GM18907 (cell line): ENCODE measurements at regions not wholly inside any gene's neighbourhood (a gene's known extent, or its start where the extent isn't known, plus 50 kb on each side); places are given as distances from the start of the nearest gene placed in this dataset.
"Not testable (repeated sequence)": the region's sequence is repeated elsewhere in the genome, so short reads cannot be mapped to it uniquely, and the experiment has no call there.

Source experiments
- ATAC-seq: cut with Tn5 transposase; IDR thresholded peaks from one replicate; pipeline ENCODE4 v1.9.1; 2021; ENCODE audit warnings: mild to moderate bottlenecking, moderate library complexity; ENCODE audit not compliant: unreplicated experiment

DNA sequence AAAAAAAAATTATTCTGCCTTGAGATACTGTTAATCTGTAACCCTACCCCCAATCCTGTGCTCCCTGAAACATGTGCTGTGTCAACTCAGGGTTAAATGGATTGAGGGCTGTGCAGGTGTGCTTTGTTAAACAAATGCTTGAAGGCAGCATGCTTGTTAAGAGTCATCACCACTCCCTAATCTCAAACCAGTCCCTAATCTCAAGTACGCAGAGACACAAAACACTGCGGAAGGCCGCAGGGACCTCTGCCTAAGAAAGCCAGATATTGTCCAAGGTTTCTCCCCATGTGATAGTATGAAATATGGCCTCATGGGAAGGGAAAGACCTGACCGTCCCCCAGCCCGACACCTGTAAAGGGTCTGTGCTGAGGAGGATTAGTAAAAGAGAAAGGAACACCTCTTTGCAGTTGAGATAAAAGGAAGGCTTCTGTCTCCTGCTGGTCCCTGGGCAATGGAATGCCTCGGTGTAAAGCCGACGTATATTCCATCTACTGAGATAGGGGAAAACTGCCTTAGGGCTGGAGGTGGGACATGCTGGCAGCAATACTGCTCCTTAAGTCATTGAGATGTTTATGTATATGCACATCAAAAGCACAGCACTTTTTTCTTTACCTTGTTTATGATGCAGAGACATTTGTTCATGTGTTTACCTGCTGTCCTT is 402.6 kb downstream of the TBC1D32 start:
- ATAC-seq, result not testable (repeated sequence)

GRCh38 chr6:120930500-120930899 is 403.8 kb downstream of the TBC1D32 start:
- not testable (repeated sequence) for ATAC-seq

GRCh38 chr6:120924214-120924613 is 410.1 kb downstream of the TBC1D32 start:
- ATAC-seq, result no peak

- ATAC-seq, result no peak
These were observed 416.1 kb downstream of the TBC1D32 start for GRCh38 chr6:120918137-120918536.

DNA sequence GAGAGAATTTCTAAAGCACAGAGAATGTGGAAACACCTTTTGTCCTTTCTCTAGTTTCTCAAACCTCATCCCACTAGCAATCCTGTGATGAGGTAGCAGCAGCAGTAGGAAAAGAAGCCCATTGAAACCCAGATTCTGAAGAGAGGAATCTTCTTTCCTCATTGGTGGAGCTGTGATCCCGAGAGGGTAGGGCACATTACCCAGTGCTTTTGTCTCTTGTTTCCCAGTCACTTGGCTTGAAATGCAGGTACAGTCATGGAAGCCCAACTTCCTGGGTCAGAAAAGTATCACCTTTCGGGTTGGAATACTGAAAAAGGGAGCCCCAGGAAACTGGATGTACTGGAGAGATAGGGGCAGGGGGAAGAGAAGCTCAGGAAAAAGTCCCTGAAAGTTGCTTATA is 417.4 kb downstream of the TBC1D32 start:
- ATAC-seq, result no peak

DNA sequence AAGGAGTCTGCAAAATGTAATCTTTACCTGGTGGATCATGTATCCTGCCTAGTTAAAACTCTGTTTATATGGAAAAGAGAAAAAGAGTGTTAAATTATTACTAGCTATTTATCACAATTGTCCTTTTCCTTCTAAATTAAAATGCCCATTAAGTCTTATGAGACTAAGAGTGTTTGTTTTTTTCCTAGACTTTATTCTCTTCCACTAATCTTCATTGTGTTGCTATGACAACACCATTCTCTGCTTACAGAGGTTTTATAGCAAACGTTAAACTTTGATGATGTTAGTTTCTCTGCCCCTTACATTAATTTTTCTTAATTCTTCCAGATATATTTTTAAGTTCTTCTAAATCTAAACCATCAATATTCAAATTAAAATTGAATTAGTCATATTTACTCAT is 420.8 kb downstream of the TBC1D32 start:
- ATAC-seq, result no peak

- no peak for ATAC-seq
These were observed 425.5 kb downstream of the TBC1D32 start for GRCh38 chr6:120908767-120909166.

DNA sequence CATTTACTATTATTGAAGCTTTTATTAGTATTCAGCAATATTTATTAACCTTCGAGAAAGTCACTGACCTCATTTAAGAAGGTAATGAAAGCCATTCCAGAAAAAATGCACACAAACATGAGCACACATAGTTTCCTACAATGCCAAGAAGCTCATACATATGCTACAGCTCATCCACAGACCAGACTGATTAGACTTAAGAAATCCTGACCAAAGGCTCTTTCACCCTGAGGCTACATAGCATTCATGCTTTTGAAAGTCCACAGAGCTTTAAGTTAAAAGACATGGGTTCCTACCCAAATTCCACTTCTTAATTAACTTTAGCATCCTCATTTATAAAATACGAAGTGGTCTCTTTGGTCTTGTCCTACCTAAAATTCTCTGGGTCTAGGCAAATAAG is 430.4 kb downstream of the TBC1D32 start:
- no peak for ATAC-seq

GRCh38 chr6:120899932-120900331 is 434.3 kb downstream of the TBC1D32 start:
- no peak for ATAC-seq

DNA sequence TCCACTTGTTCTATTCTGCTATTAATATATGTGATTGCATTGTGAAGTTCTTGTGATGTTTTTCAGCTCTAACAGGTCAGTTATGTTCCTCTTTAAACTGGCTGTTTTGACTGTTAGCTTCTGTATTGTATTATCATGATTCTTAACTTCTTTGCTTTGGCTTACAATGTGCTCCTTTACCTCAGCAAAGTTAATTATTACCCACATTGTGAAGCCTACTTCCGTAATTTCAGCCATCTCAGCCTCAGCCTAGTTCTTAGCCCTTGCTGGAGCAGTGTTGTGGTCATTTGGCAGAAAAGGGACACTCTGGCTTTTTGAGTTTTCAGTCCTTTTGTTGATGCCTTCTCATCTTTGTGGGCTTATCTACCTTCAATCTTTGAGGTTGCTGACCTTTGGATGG is 440.2 kb downstream of the TBC1D32 start:
- no peak for ATAC-seq

GRCh38 chr6:120876931-120877330 is 457.3 kb downstream of the TBC1D32 start:
- no peak for ATAC-seq

DNA sequence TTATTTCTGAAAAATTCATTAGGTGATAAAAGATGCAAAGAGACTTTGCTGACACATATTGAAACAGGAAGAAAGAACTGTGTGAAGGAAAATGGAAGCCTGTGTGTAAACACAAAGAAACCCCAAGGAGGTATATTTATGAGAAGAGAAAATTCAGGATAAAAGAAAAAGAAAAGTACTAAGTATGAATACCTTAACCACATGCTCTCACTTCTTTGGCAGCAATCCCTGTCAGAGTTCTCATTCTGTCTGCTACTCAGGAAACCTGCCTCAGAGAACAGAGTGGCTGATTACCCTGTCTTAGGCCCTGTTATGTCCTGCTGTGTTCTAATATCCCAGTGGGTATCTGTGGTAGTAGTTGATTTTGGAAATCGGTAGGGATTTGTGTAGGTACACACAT is 457.9 kb downstream of the TBC1D32 start:
- ATAC-seq, result peak; percentile 69

- ATAC-seq, result peak; percentile 66
These were observed 458.4 kb downstream of the TBC1D32 start for GRCh38 chr6:120875900-120876299.

DNA sequence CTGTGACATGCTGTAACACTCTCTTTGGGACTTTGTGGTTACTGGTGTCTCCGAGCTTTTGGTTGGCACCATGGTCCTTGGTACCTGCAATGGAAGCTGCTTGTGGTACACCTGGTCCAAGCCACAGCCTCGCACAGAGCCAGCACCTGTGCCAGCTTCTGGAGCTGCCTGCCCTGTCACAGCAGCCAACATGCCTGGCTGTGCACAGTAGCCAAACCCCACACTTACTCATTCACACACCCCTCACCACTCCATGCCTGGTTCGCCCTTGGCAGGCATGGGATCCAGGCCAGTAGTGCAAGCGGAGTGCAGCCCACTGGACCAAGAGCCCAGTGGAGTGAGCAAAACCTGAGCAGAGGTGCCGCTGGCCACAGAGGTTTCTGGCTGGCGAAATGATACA is 459.9 kb downstream of the TBC1D32 start:
- no peak for ATAC-seq

DNA sequence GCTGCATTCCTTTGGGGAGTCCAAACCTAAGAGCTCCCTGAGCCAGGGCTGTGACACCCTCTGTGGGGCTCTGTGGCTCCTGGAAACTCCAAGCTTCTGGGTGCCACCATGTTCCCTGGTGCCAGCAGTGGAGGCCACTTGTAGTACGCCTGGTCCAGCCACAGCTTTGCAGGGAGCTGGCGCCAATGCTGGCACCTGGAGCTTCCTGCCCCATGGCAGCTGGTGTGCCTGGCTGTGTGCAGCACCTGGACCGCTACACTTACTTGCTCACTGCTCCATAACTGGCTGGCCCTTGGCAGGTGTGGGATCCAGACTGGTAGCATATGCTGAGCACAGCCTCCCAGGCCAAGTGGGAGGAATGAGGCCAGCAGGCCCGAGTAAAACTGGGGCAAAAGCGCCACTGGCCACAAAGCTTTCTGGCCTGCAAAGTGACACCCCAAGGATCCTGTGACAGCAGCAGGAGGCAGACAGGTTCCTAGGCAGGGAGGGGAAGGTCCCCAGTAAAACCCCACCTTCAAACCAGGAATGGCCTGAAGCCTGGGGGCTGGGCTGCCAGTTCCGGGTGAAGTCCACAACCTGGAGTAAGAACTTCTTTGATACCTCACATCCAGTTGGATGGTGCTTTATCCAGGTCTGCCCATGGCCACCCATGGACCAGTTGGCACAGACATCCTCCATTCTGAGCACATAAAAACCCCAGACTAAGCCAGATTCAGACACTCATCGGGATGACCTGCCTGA is 461.0 kb downstream of the TBC1D32 start:
- no peak for ATAC-seq

- ATAC-seq, result no peak
These were observed 462.1 kb downstream of the TBC1D32 start for GRCh38 chr6:120872262-120872578.

DNA sequence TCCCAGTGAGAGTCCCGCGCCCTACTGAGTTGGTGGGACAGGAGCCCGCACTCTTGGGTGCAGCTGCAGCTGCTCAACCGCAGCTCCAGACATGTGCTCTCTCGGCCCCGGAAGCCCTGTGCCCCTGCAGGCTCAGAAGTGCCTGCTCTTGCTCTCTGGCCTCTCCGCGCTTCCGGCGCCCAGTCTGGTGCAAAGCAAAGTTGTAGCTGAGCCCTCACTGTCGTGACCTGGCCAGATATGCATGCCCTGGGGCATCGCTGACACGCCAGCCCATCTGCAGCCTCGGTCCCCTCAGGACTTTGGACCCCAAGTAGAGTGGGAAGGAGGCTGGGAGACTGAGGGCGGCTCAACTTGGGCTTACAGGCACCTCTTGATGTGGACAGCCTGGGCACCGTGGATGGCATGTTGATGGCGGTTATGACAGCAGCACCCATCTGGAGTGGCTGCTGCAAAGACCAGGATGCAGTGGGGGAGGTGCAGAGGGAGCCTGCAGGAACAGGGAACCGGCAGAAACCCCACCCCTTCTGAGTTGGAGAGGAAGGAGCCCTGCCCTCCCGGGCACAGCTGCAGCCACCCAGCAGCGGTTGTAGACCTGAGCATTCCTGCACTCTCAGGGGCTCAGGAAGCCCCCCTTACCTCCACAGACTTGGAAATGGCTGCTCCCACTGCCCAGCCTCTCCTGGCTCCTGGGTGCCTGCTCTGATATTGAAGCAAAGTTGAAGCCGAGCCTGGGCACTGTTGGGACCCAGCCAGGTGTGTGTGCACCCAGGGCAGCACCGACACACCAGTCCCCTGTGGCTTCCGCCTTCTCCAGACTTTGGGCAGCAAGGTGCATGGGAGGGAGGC is 462.6 kb downstream of the TBC1D32 start:
- no peak for ATAC-seq

DNA sequence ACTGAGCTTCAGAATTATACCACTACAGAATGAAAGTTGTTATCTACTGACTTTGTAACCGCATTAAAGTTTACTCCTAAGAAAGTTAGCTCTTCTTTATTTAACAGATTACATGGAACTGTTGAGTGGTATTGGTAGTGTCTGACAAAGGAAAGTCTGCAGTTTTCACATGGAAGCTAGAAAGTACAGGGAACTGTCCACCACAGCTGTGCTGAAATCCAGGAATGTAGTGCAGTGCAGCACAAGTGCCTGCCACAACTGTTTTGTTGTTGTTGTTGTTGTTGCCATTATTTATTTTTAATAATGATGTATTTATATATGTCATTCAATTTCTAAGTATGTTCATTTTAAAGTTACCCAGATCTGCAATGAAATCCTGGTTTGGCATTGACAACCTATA is 464.9 kb downstream of the TBC1D32 start:
- ATAC-seq, result no peak

DNA sequence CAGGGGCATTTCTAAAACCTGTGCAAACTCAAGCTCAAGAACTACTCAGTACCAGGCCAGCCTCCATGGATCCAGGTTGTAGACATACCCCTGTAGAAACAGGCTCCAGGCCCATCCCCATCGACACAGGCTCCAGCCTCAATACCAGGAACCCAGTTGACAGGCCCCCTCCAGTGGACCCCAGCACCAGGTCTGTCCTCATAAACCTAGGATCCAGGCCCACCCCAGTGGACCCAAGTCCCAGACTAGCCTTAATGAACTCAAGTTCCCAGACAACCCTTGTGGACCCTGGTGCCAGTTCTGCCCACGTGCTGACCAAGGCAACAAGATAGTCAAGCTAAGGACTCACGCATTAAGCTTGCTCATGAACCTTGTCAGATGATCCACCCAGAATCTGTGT is 476.9 kb downstream of the TBC1D32 start:
- ATAC-seq, result no peak

DNA sequence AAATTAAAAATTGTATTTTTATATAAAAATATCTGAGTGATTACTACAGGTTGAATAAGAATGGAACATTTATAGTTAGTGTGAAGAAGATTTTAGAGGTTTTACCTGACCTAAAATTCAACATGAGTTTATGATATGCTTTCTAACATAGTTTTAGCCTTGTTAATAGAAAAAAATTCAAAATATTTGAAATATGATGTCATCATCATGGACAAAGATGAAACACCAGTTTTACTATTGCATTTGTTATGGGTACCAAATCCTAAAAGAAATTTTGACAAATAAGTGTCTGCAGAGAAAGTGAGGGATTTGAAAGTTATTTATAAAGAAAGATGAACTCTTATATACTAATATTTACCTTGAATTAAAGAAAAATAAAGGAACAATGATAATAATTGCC is 479.7 kb downstream of the TBC1D32 start:
- ATAC-seq, result no peak

- ATAC-seq, result no peak
These were observed 480.8 kb downstream of the TBC1D32 start for GRCh38 chr6:120853489-120853888.

DNA sequence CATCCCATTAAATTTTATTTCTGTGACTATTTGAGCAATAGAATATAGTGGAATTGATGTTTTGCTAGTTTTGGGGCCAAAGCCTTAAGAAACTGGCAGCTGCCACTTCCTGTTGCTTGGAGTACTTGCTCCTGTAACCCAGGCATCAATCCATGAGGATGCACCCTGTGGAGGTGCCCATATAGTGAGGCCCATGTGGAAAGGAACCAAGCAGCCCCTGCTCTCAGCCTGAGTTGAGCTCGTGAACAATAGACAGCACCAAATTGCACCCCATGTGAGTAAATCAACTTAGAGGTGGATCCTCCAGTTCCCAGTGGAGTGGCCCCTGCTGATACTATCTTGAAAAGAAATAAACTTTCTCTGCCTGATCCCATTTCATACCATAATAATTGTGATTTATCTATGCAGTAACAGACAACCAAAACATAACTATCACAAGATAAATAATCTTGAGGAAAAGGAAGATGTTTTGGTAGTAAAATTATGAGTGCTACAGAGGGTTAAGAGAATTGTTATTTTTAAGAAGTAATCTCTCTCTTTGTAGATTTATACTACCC is 481.9 kb downstream of the TBC1D32 start:
- no peak for ATAC-seq
